PC-3 (cell line): ENCODE measurements at regions not wholly inside any gene's neighbourhood (a gene's known extent, or its start where the extent isn't known, plus 50 kb on each side); places are given as distances from the start of the nearest gene placed in this dataset.

ENCODE experiments used
- EZH2 ChIP-seq: fragments of 300-600 bp; sonication (generic); IDR thresholded peaks from one replicate; pipeline ENCODE4 v1.6.1; 2017; ENCODE audit warnings: antibody characterized with exemption, mild to moderate bottlenecking, low read length; ENCODE audit not compliant: unreplicated experiment
- TF ChIP-seq, protein P1 (sequence below): fragments of 300-600 bp; sonication (generic); conservative IDR thresholded peaks from 2 replicates; pipeline ENCODE4 v1.5.1; 2017; ENCODE audit warnings: antibody characterized with exemption, low read depth, mild to moderate bottlenecking, low read length

DNA sequence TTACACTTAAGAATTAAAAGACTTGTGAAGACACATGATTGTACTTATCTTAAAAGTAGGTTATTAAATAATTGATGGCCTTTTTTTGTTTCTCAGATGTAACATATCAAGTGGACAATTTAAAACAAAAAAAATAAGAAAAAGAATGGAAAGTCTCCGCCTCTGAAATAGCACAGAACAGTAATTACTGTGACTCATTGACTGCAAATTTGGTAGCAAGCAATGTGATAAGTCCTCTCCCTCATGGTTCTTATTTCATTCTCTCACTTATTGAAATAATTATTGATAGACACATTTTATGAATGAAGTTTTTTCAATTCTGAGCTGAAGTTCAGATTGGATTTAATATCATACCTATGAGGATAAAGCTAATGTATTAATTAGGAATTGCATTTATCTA, 717.9 kb upstream of the LUZP2 start:
- TF ChIP-seq, protein P1, sequence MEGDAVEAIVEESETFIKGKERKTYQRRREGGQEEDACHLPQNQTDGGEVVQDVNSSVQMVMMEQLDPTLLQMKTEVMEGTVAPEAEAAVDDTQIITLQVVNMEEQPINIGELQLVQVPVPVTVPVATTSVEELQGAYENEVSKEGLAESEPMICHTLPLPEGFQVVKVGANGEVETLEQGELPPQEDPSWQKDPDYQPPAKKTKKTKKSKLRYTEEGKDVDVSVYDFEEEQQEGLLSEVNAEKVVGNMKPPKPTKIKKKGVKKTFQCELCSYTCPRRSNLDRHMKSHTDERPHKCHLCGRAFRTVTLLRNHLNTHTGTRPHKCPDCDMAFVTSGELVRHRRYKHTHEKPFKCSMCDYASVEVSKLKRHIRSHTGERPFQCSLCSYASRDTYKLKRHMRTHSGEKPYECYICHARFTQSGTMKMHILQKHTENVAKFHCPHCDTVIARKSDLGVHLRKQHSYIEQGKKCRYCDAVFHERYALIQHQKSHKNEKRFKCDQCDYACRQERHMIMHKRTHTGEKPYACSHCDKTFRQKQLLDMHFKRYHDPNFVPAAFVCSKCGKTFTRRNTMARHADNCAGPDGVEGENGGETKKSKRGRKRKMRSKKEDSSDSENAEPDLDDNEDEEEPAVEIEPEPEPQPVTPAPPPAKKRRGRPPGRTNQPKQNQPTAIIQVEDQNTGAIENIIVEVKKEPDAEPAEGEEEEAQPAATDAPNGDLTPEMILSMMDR = no peak
- TF ChIP-seq EZH2 = no peak
